Activated T-cell treated with anti-CD3 and anti-CD28 coated beads for 24 hours (primary cell): ENCODE measurements at regions not wholly inside any gene's neighbourhood (a gene's known extent, or its start where the extent isn't known, plus 50 kb on each side); places are given as distances from the start of the nearest gene placed in this dataset.
A peak's percentile ranks its signal among the peaks of the same experiment; 100 is the strongest.

ENCODE experiments used
- DNase-seq: peaks from one replicate; pipeline ENCODE4 v3.0.0-alpha.2; 2020; ENCODE audit warnings: low read depth

DNA sequence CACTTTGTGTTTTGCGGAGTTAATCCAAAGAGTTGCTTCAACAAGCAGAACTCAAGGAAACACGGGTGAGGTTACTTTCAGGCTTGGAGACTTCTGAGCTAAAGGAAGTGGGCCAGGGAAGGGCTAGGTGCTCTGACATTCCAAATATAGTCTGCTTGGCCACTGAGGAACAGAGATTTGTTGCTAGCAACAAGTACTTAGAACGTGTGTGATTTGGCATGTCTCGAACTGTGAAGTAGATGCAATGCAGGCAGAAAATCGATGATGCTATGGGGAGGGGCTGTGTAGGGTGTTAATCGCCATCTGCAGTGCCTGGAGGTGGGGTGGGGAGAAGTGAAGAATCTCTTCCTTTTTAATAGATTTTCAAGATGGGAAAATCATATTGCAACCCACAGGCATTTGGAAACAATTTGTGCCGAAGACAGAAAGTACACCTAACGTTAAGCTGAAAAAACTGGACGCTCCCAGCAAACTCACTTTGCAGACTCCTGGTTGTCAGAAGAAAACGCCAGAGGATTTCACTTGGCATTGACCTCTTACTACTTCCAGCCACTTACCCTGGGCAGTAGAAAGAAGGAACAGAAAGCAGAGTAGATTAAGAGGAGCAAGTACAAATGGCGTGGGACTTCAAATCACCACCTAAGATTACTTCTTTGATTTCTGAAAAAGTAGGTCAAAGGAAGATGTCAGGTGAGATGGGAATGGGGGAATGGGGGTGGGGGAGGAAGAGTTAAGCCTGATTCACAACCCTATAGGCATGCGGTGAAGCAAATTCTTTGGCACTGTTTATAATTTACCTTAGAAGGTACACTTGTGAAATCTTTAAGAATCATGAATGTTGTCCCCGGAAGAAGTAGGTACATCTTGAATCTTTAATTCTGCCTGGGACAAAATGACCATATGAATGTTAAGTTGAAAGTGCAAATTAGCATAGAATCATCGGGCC lies 314.1 kb downstream of the CD83 start:
- DNase-seq: no peak

- no peak for DNase-seq
Observed at GRCh38 chr6:14434916-14435690, 317.5 kb downstream of the CD83 start.

GRCh38 chr6:14436592-14437132 lies 319.1 kb downstream of the CD83 start:
- DNase-seq: no peak

- no peak for DNase-seq
Observed at GRCh38 chr6:14439419-14439818, 321.8 kb downstream of the CD83 start.

- no peak for DNase-seq
Observed at GRCh38 chr6:14440215-14440910, 322.8 kb downstream of the CD83 start.

- no peak for DNase-seq
Observed at GRCh38 chr6:14440940-14441781, 323.6 kb downstream of the CD83 start.

DNA sequence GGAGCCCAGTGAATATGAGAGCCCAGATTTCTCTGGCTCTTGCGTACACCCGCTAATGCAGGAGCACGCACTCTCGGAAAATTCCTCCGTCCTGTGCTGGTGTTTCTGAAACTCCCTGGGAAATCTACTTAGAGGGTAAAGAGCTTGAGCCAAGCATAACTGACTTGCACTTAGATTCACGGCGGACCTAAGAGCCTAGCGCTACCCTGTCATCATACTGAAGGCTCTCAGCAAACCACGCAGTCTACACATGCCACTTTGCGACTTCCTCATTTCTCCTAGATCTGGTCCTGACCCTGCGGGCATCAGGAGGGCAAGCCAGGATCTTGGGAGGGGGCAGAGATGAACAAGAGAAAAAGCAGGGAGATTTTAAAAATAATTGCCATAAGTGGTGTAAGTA lies 324.7 kb downstream of the CD83 start:
- no peak for DNase-seq

GRCh38 chr6:14443629-14444268 lies 326.2 kb downstream of the CD83 start:
- DNase-seq: no peak

DNA sequence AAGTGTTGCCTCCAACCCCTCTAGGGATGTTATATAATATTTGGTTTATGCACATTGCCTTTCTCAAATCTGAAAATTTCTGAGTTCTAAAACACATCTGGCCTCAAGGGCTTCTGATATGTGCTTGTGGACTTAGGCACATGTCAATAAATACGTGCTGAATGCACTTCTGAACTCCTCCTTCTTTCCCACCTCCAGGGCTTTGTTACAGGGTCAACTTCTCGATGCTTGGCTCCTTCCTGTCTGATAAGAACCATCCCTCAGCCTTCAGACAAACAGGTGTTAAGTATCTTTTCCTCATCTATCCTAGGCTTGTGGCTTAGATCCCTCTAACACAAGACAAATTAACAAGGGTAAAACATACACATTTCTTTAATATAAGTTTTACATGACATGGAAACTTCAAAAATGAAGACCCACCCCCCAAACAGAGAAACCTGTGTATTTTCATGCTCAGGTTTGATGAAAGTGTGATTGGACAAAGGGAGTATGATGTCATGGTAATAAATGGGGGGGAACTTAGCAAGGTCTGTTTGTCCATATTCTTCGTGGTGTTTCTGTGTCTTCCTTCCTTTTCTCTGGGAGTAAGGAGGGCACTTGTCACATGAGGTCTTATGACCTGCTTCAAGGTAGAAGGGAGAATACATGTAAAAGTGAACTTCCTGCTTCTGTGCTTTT lies 326.9 kb downstream of the CD83 start:
- no peak for DNase-seq

DNA sequence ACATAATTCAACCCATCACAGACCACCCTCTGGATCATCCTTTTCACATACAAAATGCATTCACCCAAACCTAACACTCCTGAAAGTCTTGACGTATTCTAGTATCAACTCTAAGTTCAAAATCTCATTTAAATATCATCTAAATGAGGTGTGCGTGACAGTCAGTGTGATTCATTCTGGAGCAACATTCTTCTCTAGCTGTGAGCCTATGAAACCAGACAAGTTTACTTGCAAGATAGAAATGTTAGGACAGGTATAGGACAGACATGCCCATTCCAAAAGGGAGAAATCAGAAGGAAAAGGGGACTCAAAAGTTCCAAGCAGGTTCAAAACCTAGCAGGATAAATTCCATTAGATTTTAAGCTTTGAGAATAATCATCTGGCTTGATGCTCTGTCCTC lies 329.7 kb downstream of the CD83 start:
- no peak for DNase-seq

DNA sequence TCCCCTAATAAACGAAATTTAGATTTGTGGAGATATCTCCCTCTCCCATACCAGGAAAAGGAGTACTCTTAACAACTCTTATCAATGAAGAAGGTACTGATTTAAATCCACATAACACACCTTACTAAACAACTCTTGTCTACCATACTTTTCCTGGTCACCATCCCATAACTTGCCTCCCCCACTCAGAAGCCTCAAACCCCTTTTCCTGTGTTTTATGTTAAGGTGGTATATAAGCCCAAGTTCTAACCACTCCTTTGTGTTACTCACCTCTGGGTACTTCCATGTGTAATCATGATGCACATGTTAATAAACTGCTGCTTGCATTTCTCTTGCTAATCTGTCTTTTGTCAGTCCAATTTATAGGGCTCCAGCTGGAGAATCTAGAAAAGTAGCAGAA lies 330.7 kb downstream of the CD83 start:
- DNase-seq: no peak

- no peak for DNase-seq
Observed at GRCh38 chr6:14450133-14450504, 332.5 kb downstream of the CD83 start.

DNA sequence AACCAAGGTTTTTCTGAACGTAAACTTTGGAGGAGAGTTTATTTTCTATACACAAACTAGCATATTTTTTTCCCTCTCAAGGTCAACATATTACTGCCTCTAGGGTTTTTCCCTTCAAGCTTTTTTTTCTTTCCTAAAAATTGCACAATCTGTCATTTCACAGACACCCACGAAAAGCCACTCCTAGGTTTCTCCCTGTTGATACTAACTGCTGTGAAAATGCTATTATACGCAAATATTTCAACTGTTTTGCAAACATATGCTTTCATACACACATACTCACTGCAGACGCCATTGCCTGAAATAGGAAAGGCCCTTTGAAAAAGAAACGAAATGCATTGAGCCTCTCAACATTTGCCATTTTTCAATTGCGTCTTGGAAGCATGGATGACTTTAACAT lies 333.0 kb downstream of the CD83 start:
- no peak for DNase-seq

GRCh38 chr6:14451594-14452374 lies 334.2 kb downstream of the CD83 start:
- DNase-seq: no peak

GRCh38 chr6:14452567-14453527 lies 335.3 kb downstream of the CD83 start:
- peak; percentile 53 for DNase-seq

DNA sequence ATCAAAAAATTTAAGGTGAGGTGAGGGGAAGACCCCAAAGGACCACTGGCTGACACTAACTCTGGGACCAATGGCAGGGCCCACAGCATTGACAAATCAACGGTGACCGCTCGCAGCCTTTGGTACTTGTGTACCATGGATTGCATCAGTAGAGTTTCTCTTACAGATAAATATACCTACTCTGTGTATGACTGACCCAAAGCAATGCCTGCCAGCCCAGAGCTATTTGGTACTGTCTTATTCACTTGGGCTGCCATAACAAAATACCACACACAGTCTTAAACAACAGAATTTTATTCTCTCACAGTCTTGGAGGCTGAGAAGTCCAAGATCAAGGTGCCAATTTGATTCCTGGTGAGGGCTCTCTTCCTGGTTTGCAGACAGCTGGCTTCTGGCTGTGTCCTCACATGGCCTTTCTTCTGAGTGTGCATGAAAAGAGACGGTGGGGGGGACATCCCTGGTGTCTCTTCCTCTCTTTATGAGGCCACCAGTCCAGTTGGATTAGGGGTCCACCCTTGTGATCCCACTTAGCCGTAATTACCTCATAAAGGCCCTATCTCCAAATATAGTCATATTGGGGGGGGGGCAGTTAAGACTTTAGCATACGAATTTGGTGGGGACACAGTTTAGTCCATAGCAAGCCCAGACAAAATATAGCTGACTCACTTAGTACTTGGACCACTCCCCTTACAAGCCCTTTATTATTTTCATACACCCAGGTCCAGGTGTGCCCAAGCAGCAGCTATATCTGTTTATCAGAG lies 336.3 kb downstream of the CD83 start:
- no peak for DNase-seq

DNA sequence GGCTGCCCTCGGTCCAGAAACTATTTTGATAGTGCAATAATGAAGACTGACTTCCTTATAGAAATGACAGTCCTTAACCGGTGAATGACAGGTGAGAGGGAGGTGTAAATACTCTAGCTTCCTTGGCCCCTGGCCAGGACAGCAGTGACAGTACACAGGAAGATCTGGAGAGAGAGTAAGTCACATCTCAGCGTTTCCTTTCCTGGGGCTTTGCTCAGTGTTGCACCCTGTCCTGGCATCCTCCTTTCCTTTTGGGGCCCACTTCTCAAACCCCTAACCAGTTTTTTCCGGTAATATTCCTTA lies 336.9 kb downstream of the CD83 start:
- no peak for DNase-seq

DNA sequence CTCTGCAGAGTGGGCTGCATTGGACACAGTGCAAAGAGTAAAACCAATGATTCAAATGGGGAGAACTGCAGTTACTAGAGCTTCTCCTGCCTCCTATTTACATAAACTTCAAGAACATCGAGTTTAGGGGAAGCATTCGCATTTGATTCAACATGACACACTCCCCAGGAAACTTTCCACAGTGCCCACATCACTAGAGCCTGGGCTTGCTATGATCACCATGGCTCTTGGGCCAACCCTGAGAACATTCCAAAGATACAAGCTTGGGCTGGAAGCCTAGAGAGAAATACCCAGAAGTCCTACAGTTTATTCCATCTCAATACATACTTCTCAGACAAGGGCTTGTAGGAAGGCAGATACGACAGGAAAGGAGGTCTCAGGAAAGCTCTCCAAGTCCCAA lies 337.9 kb downstream of the CD83 start:
- DNase-seq: no peak
